IMR-90 (cell line): ENCODE measurements at regions not wholly inside any gene's neighbourhood (a gene's known extent, or its start where the extent isn't known, plus 50 kb on each side); places are given as distances from the start of the nearest gene placed in this dataset.
A peak's percentile ranks its signal among the peaks of the same experiment; 100 is the strongest.

Experiments
- ATAC-seq: fragments of 200-7000 bp; cut with Tn5 transposase; 2 replicates; pipeline ENCODE4 v1.9.1; 2020; ENCODE audit warnings: low read depth, mild to moderate bottlenecking, moderate library complexity
- BruUV-seq: library from RNA; stranded (reverse); fragments of 400-500 nt; replicated peaks from 2 replicates; lab custom pipeline; 2021; lab: Mats Ljungman, UMichigan
- CTCF ChIA-PET: fragments of 300-600 bp; formaldehyde crosslinking; extraction: SDS; loops from one replicate; lab custom pipeline; 2021; ENCODE audit warnings: antibody characterized with exemption; lab: Yijun Ruan, JAX
- POLR2A ChIA-PET: fragments of 300-600 bp; sonication (Branson Sonifier 250); formaldehyde crosslinking; loops from one replicate; lab custom pipeline; 2022; ENCODE audit warnings: antibody characterized with exemption; ENCODE audit not compliant: unreplicated experiment; lab: Charles Lee
- DNase-seq: peaks from one replicate; pipeline ENCODE4 v3.0.0; 2013
- H2AFZ ChIP-seq: replicated peaks from 2 replicates; pipeline ENCODE3; 2013; ENCODE audit warnings: low read length, mild to moderate bottlenecking; ENCODE audit not compliant: poor library complexity
- H2AK5ac ChIP-seq: 2 replicates; pipeline ENCODE4 v1.6.1; 2013; ENCODE audit warnings: low read depth, low read length, inconsistent platforms
- H2AK9ac ChIP-seq: replicated peaks from 2 replicates; pipeline ENCODE3; 2013; ENCODE audit warnings: mild to moderate bottlenecking, low read depth, low read length, moderate library complexity; ENCODE audit not compliant: poor library complexity
- H2BK120ac ChIP-seq: 2 replicates; pipeline ENCODE4 v1.6.1; 2013; ENCODE audit warnings: low read depth, low read length, inconsistent platforms
- H2BK15ac ChIP-seq: 3 replicates; pipeline ENCODE4 v1.6.1; 2013; ENCODE audit warnings: low read depth, low read length, inconsistent platforms
- H2BK20ac ChIP-seq: 2 replicates; pipeline ENCODE4 v1.6.1; 2013; ENCODE audit warnings: low read depth, mild to moderate bottlenecking, inconsistent platforms, low read length, moderate library complexity
- H2BK5ac ChIP-seq: 2 replicates; pipeline ENCODE4 v1.6.1; 2013; ENCODE audit warnings: mild to moderate bottlenecking, low read depth, low read length, inconsistent platforms; ENCODE audit not compliant: poor library complexity, severe bottlenecking
- H3K14ac ChIP-seq: replicated peaks from 2 replicates; pipeline ENCODE4 v1.6.1; 2013; ENCODE audit warnings: low read depth, low read length, inconsistent platforms
- H3K18ac ChIP-seq: 2 replicates; pipeline ENCODE4 v1.6.1; 2013; ENCODE audit warnings: low read depth, low read length, control low read depth
- H3K23ac ChIP-seq: 2 replicates; pipeline ENCODE4 v1.6.1; 2013; ENCODE audit warnings: low read depth, low read length, inconsistent platforms
- H3K27ac ChIP-seq: 2 replicates; pipeline ENCODE4 v1.5.1; 2013; ENCODE audit warnings: mild to moderate bottlenecking, control low read depth, low read length; ENCODE audit not compliant: insufficient read depth
- H3K27me3 ChIP-seq: 2 replicates; pipeline ENCODE4 v1.6.1; 2013; ENCODE audit warnings: low read length; ENCODE audit not compliant: control insufficient read depth, insufficient read depth
- H3K36me3 ChIP-seq: 2 replicates; pipeline ENCODE4 v1.6.1; 2013; ENCODE audit warnings: low read length, mixed read lengths; ENCODE audit not compliant: control insufficient read depth, insufficient read depth
- H3K4ac ChIP-seq: 2 replicates; pipeline ENCODE4 v1.6.1; 2013; ENCODE audit warnings: low read depth, low read length, inconsistent platforms
- H3K4me1 ChIP-seq: 2 replicates; pipeline ENCODE4 v1.6.1; 2013; ENCODE audit warnings: low read length, mixed read lengths; ENCODE audit not compliant: control insufficient read depth, insufficient read depth
- H3K4me2 ChIP-seq: 2 replicates; pipeline ENCODE4 v1.6.1; 2013; ENCODE audit warnings: low read depth, mild to moderate bottlenecking, control low read depth, low read length, moderate library complexity
- H3K4me3 ChIP-seq: 2 replicates; pipeline ENCODE4 v1.5.1; 2013; ENCODE audit warnings: low read depth, mild to moderate bottlenecking, control low read depth, low read length, moderate library complexity; ENCODE audit not compliant: insufficient read depth
- H3K56ac ChIP-seq: 2 replicates; pipeline ENCODE4 v1.6.1; 2013; ENCODE audit warnings: low read length, inconsistent platforms; ENCODE audit not compliant: insufficient read depth; ENCODE audit errors: extremely low read depth
- H3K79me1 ChIP-seq, 2 experiments: 2 replicates each; pipeline ENCODE4 v1.6.1; 2013; ENCODE audit warnings: low read length in 2 of 2, inconsistent platforms in 1 of 2, low read depth in 1 of 2
- H3K9ac ChIP-seq: 2 replicates; pipeline ENCODE4 v1.6.1; 2013; ENCODE audit warnings: low read depth, low read length, control low read depth
- H3K9me1 ChIP-seq: 2 replicates; pipeline ENCODE4 v1.6.1; 2013; ENCODE audit warnings: low read length, inconsistent platforms; ENCODE audit not compliant: insufficient read depth
- H3K9me3 ChIP-seq: 2 replicates; pipeline ENCODE4 v1.6.1; 2013; ENCODE audit warnings: low read length; ENCODE audit not compliant: control insufficient read depth, insufficient read depth
- H4K20me1 ChIP-seq: 2 replicates; pipeline ENCODE4 v1.6.1; 2013; ENCODE audit warnings: low read length, inconsistent platforms; ENCODE audit not compliant: insufficient read depth
- H4K5ac ChIP-seq: 2 replicates; pipeline ENCODE4 v1.6.1; 2013; ENCODE audit warnings: mild to moderate bottlenecking, low read depth, low read length, control low read depth
- H4K8ac ChIP-seq, 2 experiments: 2 replicates each; pipeline ENCODE4 v1.6.1; 2013; ENCODE audit warnings: low read depth in 2 of 2, low read length in 2 of 2, control low read depth in 1 of 2, inconsistent platforms in 1 of 2
- H4K91ac ChIP-seq: 2 replicates; pipeline ENCODE4 v1.6.1; 2013; ENCODE audit warnings: low read depth, low read length, inconsistent platforms; ENCODE audit not compliant: insufficient read depth
- FOS ChIP-seq: fragments of 150-350 bp; IDR thresholded peaks from 2 replicates; pipeline ENCODE4 v1.6.1; 2016; ENCODE audit warnings: low read depth, low read length
- POLR2A ChIP-seq: IDR thresholded peaks from 2 replicates; pipeline ENCODE4 v1.6.1; 2012; ENCODE audit warnings: mild to moderate bottlenecking, low read depth, low read length
- WGBS, 2 experiments: methylation state at CpG; one replicate each; pipeline versions ENCODE4 v1.1.5 to v1.1.7; 2013; ENCODE audit warnings: missing lambda C conversion rate in 2 of 2; ENCODE audit not compliant: insufficient read length in 1 of 2; ENCODE audit errors: extremely low coverage in 2 of 2; 5-methylcytosine and 5-hydroxymethylcytosine counted together
- dilution Hi-C: fragments of 300-500 bp; cut with HindIII; formaldehyde crosslinking; loops from one replicate; pipeline ENCODE4 v1.14.3; 2018; ENCODE audit warnings: low sequenced_read_pairs; ENCODE audit not compliant: unreplicated experiment
- in situ Hi-C: fragments of 300-500 bp; cut with MboI; formaldehyde crosslinking; loops from 3 replicates; pipeline ENCODE4 v1.14.3; 2019; ENCODE audit warnings: low sequenced_read_pairs, inconsistent platforms, mixed read lengths
- intact Hi-C: fragments of 100-400 bp; cut with micrococcal nuclease; formaldehyde crosslinking; loops from 2 replicates; pipeline ENCODE4 v1.10.0; 2022
- TF ChIP-seq, protein P1 (sequence below): conservative IDR thresholded peaks from 2 replicates; pipeline ENCODE4 v1.5.1; 2012; ENCODE audit warnings: mild to moderate bottlenecking, low read depth, low read length, improper control_type of control experiment
- TF ChIP-seq, protein P2 (sequence below): fragments of 150-350 bp; IDR thresholded peaks from 2 replicates; pipeline ENCODE4 v1.6.1; 2016; ENCODE audit warnings: low read depth, mild to moderate bottlenecking, low read length, moderate library complexity, borderline replicate concordance

DNA sequence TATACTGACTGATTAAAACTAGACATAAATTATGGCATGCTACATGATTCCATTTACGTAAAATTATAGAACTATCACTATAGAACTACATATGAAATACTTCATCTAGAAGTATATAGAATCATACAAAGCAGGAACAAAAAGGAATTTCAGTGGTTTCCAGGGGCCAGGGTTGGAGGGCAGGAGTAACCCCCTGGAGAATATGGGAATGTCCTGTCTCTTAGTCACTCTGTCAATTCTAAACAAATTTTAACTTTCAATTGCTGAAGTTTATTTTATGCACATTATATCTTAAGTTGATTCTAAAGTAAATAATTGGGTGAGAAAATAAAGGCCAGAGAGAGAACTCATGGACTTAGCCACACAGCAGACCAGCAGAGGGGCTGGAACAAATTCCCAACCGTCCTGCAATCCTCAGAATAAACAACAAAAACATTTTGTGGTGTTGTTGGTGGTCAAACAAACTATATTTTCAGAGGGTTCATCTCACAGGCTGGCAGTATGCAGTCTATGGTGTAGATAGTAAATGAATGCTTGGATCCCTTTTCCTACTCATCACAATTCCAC, 476.9 kb upstream of the SLIT2 start:
- Histone ChIP-seq H3K36me3 (no peaks in the 10 kb centered on the region), H3K4me1 (no peaks in the 10 kb centered on the region), H3K14ac (no peak overlapping the region), H3K18ac (no peak overlapping the region), H2BK5ac (no peak overlapping the region), H2BK20ac (no peak overlapping the region), H3K4me3 (no peak overlapping the region), H4K91ac (no peak overlapping the region), H4K20me1 (no peaks in the 10 kb centered on the region), H3K56ac (no peak overlapping the region), H3K4ac (no peak overlapping the region), H3K79me1 (no peaks in the 10 kb centered on the region), H2AFZ (no peak overlapping the region), H2AK5ac (no peak overlapping the region), H2AK9ac (no peak overlapping the region), H3K9me1 (no peaks in the 10 kb centered on the region), H3K27me3 (no peaks in the 10 kb centered on the region), H3K4me2 (no peak overlapping the region), H3K9ac (no peak overlapping the region), H3K23ac (no peak overlapping the region), H2BK120ac (no peak overlapping the region), H3K27ac (no peak overlapping the region), H2BK15ac (no peak overlapping the region), H4K8ac (no peak overlapping the region), H3K9me3 (no peaks in the 10 kb centered on the region), H4K5ac (no peak overlapping the region)
- DNase-seq: peak; percentile 44
- dilution Hi-C loops (no loop called here), intact Hi-C loops (no loop called here), in situ Hi-C loops (no loop called here)
- TF ChIP-seq, protein P1, sequence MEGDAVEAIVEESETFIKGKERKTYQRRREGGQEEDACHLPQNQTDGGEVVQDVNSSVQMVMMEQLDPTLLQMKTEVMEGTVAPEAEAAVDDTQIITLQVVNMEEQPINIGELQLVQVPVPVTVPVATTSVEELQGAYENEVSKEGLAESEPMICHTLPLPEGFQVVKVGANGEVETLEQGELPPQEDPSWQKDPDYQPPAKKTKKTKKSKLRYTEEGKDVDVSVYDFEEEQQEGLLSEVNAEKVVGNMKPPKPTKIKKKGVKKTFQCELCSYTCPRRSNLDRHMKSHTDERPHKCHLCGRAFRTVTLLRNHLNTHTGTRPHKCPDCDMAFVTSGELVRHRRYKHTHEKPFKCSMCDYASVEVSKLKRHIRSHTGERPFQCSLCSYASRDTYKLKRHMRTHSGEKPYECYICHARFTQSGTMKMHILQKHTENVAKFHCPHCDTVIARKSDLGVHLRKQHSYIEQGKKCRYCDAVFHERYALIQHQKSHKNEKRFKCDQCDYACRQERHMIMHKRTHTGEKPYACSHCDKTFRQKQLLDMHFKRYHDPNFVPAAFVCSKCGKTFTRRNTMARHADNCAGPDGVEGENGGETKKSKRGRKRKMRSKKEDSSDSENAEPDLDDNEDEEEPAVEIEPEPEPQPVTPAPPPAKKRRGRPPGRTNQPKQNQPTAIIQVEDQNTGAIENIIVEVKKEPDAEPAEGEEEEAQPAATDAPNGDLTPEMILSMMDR: no peak
- TF ChIP-seq FOS (no peak), POLR2A (no peak)
- TF ChIP-seq, protein P2, sequence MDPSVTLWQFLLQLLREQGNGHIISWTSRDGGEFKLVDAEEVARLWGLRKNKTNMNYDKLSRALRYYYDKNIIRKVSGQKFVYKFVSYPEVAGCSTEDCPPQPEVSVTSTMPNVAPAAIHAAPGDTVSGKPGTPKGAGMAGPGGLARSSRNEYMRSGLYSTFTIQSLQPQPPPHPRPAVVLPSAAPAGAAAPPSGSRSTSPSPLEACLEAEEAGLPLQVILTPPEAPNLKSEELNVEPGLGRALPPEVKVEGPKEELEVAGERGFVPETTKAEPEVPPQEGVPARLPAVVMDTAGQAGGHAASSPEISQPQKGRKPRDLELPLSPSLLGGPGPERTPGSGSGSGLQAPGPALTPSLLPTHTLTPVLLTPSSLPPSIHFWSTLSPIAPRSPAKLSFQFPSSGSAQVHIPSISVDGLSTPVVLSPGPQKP: no peak
- ATAC-seq: peak; percentile 78
- CTCF ChIA-PET: no interaction called here
- no TSS peak for BruUV-seq
- no CpG with 5 or more reads among the region's 2 CpGs for WGBS, 2 experiments
- POLR2A ChIA-PET: no interaction called here
